ENCODE measurements at regions not wholly inside any gene's neighbourhood (a gene's known extent, or its start where the extent isn't known, plus 50 kb on each side); places are given as distances from the start of the nearest gene placed in this dataset.

GRCh38 chr14:65866448-65866847, 453.9 kb downstream of the FUT8 start:
- Mint-ChIP-seq H3K27ac (no peak overlapping the region), H3K27me3 (ENCODE audit: insufficient read depth) (peaks cover 4% of the 10 kb centered on the region), H3K9me3 (peaks cover 3% of the 10 kb centered on the region), H3K36me3 (ENCODE audit: low read depth) (no peaks in the 10 kb centered on the region), H3K4me1 (peaks cover 21% of the 10 kb centered on the region), H3K4me3 (no peak overlapping the region)
- H3K27me3 ChIP-seq (ENCODE audit: control insufficient read depth, insufficient read depth, low read length, poor library complexity, severe bottlenecking), result peaks cover 6% of the 10 kb centered on the region
- H3K27ac ChIP-seq (ENCODE audit: low read depth, low read length), result no peak overlapping the region
- no peak overlapping the region for H3K4me3 ChIP-seq (ENCODE audit: low read length)
- 94 to 100% methylated on average over 3 of the region's 3 CpGs for WGBS, 2 experiments (ENCODE audit: insufficient coverage in 1 of 2, insufficient read length in 1 of 2)
- H3K9ac ChIP-seq (ENCODE audit: extremely low read depth, low read length, poor library complexity, severe bottlenecking), result no peak overlapping the region
- no peak for TF ChIP-seq CTCF (conservative IDR thresholded peaks at IDR 0.05)
- H3K9me3 ChIP-seq (ENCODE audit: control insufficient read depth, low read length), result peaks cover 6% of the 10 kb centered on the region
- H3K4me1 ChIP-seq (ENCODE audit: control insufficient read depth, insufficient read depth, low read length), result no peaks in the 10 kb centered on the region
- DNase-seq, result no peak
- no peaks in the 10 kb centered on the region for H3K36me3 ChIP-seq (ENCODE audit: control insufficient read depth, insufficient read depth, low read length)

- DNase-seq, result no peak
- Mint-ChIP-seq H3K27ac (no peak overlapping the region), H3K36me3 (ENCODE audit: low read depth) (no peaks in the 10 kb centered on the region), H3K4me1 (peaks cover 21% of the 10 kb centered on the region), H3K4me3 (no peak overlapping the region), H3K27me3 (ENCODE audit: insufficient read depth) (peaks cover 4% of the 10 kb centered on the region), H3K9me3 (peaks cover 3% of the 10 kb centered on the region)
- Histone ChIP-seq H3K9ac (ENCODE audit: extremely low read depth, low read length, poor library complexity, severe bottlenecking) (no peak overlapping the region), H3K27ac (ENCODE audit: low read depth, low read length) (no peak overlapping the region), H3K4me3 (ENCODE audit: low read length) (no peak overlapping the region), H3K9me3 (ENCODE audit: control insufficient read depth, low read length) (peaks cover 6% of the 10 kb centered on the region), H3K27me3 (ENCODE audit: control insufficient read depth, insufficient read depth, low read length, poor library complexity, severe bottlenecking) (peaks cover 6% of the 10 kb centered on the region), H3K4me1 (ENCODE audit: control insufficient read depth, insufficient read depth, low read length) (no peaks in the 10 kb centered on the region), H3K36me3 (ENCODE audit: control insufficient read depth, insufficient read depth, low read length) (no peaks in the 10 kb centered on the region)
- no peak for TF ChIP-seq CTCF (conservative IDR thresholded peaks at IDR 0.05)
- 92% methylated on average over 3 of the region's 4 CpGs; no CpG with 5 or more reads in 1 of the 2 experiments for WGBS, 2 experiments (ENCODE audit: insufficient coverage in 1 of 2, insufficient read length in 1 of 2)
Measured at GRCh38 chr14:65866886-65867285, 454.4 kb downstream of the FUT8 start.

GRCh38 chr14:65867333-65867732, 454.8 kb downstream of the FUT8 start:
- Histone ChIP-seq H3K36me3 (ENCODE audit: control insufficient read depth, insufficient read depth, low read length) (no peaks in the 10 kb centered on the region), H3K9me3 (ENCODE audit: control insufficient read depth, low read length) (peaks cover 6% of the 10 kb centered on the region), H3K27me3 (ENCODE audit: control insufficient read depth, insufficient read depth, low read length, poor library complexity, severe bottlenecking) (peaks cover 6% of the 10 kb centered on the region), H3K4me3 (ENCODE audit: low read length) (no peak overlapping the region), H3K4me1 (ENCODE audit: control insufficient read depth, insufficient read depth, low read length) (no peaks in the 10 kb centered on the region), H3K9ac (ENCODE audit: extremely low read depth, low read length, poor library complexity, severe bottlenecking) (no peak overlapping the region), H3K27ac (ENCODE audit: low read depth, low read length) (no peak overlapping the region)
- no peak for TF ChIP-seq CTCF (conservative IDR thresholded peaks at IDR 0.05)
- Mint-ChIP-seq H3K4me3 (no peak overlapping the region), H3K36me3 (ENCODE audit: low read depth) (no peaks in the 10 kb centered on the region), H3K27me3 (ENCODE audit: insufficient read depth) (peaks cover 4% of the 10 kb centered on the region), H3K9me3 (peaks cover 3% of the 10 kb centered on the region), H3K27ac (no peak overlapping the region), H3K4me1 (peaks cover 18% of the 10 kb centered on the region)
- DNase-seq, result no peak
- 84% methylated on average over 3 of the region's 3 CpGs; no CpG with 5 or more reads in 1 of the 2 experiments for WGBS, 2 experiments (ENCODE audit: insufficient coverage in 1 of 2, insufficient read length in 1 of 2)

All from endodermal cell (in vitro differentiated cells).